HG03571 (cell line): ENCODE measurements at regions not wholly inside any gene's neighbourhood (a gene's known extent, or its start where the extent isn't known, plus 50 kb on each side); places are given as distances from the start of the nearest gene placed in this dataset.

ENCODE experiments used
- ATAC-seq: cut with Tn5 transposase; IDR thresholded peaks from one replicate; pipeline ENCODE4 v1.9.1; 2021; ENCODE audit not compliant: unreplicated experiment

- ATAC-seq = no peak
Measured at GRCh38 chr18:78922856-78923255, 56.8 kb upstream of the SALL3 start.

DNA sequence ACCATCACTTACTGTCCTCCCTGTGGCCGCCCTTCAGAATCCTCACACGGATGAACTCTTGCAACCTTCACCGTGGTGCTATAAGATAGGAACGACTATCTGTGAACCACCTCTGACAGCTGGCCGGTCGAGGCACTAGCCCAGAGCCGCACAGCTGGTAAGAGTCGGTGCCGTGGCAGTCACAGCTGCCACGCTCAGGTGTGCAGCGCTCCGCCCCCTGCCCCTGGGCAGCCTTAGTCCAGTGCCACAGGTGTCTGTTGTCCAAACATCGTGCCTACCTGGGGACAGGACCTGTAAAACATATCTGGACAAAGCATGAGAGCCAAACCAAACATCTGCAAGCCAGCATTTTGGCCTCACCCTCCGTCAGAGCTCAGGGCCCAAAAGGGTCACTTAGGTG, 55.3 kb upstream of the SALL3 start:
- ATAC-seq = no peak

GRCh38 chr18:78924786-78925540, 54.7 kb upstream of the SALL3 start:
- ATAC-seq = no peak

GRCh38 chr18:78925557-78926242, 53.9 kb upstream of the SALL3 start:
- no peak for ATAC-seq

GRCh38 chr18:78926243-78926615, 53.4 kb upstream of the SALL3 start:
- no peak for ATAC-seq

DNA sequence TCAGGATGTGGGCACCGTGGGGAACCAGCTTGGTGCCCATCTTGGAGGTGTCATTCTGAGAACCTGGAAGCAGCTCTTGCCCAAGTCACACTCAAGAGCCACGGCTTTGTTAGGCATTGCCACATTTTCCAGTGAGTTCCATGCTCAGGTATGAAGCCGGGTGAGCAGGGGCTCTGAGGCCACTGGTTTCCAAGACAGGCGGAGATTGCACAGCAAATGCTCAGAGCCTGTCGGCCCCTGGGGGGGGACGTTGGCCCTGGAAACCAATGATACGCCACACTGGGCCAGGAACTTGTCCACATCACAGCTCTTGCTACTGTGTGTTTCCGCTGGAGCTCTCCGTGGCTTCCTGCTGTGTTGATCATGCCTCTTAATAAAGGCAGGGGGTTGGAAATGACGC, 52.5 kb upstream of the SALL3 start:
- no peak for ATAC-seq

DNA sequence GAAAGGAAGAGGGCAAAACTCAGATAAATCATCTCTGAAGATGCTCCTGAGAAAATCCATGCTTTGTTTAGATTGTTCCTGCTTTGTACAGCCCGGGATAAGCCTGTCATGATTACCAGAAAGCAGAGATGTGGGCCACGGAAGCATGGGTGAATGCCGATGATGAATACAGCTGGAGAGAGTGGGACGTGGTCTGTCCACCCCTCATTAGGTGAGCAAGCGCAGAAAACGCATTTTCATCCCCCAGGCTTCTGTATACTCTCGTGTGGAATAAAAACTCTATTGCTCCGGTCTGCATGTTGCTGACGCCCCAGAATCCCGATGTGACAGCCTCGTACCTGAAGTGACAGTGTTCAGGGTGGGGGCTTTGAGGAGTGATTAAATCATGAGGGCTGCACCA, 52.0 kb upstream of the SALL3 start:
- ATAC-seq = no peak

DNA sequence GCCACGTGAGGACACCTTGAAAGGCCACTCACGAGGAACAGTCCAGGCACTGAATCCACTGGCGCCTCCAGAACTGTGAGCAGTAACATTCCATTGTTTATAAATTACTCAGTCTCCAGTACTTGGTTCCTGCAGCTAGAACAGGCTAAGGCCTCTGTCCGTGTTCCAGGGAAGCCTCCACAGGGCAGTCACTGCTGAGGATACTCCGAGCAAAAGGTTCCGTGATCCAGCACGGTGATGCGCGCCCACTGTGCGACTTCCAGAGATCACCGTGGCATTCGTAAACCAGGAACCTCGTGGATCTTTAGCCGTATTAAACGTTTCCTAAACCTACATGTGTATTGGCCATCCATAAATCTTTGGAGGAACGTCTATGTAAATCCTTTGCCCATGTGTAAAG, 51.5 kb upstream of the SALL3 start:
- ATAC-seq = no peak

GRCh38 chr18:78929516-78929915, 50.1 kb upstream of the SALL3 start:
- no peak for ATAC-seq
